ENCODE measurements at regions not wholly inside any gene's neighbourhood (a gene's known extent, or its start where the extent isn't known, plus 50 kb on each side); places are given as distances from the start of the nearest gene placed in this dataset.

DNA sequence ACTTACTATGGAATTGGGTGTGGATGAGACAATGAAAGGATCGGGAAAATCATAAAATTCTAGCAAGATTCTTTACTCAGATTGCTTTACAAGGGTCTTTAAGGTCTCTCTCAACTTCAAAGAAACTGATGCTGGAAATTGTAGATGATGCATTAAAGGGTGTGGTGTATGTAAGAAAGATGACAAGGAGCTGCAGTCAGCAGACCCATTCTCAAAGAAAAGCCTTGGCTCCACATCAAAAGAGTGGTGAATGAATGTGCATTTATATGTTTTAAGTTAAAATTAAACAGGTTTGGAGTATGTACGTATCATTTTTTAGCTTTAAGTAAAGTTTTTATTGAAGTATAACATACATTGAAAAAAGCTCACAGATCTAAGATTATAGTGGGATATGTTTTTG, 194.5 kb downstream of the C12orf75 start:
- TF ChIP-seq GATA2 (IDR thresholded peaks at IDR 0.05; ENCODE audit: low read depth, low read length) (no peak), GATA3 (IDR thresholded peaks at IDR 0.05; ENCODE audit: low read depth, low read length) (no peak)

Measured in SH-SY5Y (cell line).